H9 (cell line): ENCODE measurements at regions not wholly inside any gene's neighbourhood (a gene's known extent, or its start where the extent isn't known, plus 50 kb on each side); places are given as distances from the start of the nearest gene placed in this dataset.

Source experiments
- DNase-seq: peaks from one replicate; pipeline ENCODE4 v3.0.0-alpha.2; 2017
- H2AFZ ChIP-seq: one replicate; pipeline ENCODE4 v1.6.1; 2013; ENCODE audit warnings: mild to moderate bottlenecking, low read length, control low read depth, moderate library complexity
- H2AK5ac ChIP-seq: 2 replicates; pipeline ENCODE4 v1.6.1; 2013; ENCODE audit warnings: low read length, control low read depth, mixed read lengths; ENCODE audit not compliant: insufficient read length
- H2BK120ac ChIP-seq: one replicate; pipeline ENCODE4 v1.6.1; 2013; ENCODE audit warnings: low read depth, mild to moderate bottlenecking, low read length, control low read depth, inconsistent platforms; ENCODE audit not compliant: poor library complexity, severe bottlenecking
- H2BK12ac ChIP-seq: 2 replicates; pipeline ENCODE4 v1.6.1; 2013; ENCODE audit warnings: low read length, control low read depth, mixed read lengths, low read depth; ENCODE audit not compliant: insufficient read length
- H2BK15ac ChIP-seq: 2 replicates; pipeline ENCODE4 v1.6.1; 2013; ENCODE audit warnings: low read depth, low read length, control low read depth
- H2BK20ac ChIP-seq: one replicate; pipeline ENCODE4 v1.6.1; 2013; ENCODE audit warnings: low read depth, mild to moderate bottlenecking, low read length, control low read depth, inconsistent platforms; ENCODE audit not compliant: poor library complexity, severe bottlenecking
- H2BK5ac ChIP-seq: 2 replicates; pipeline ENCODE4 v1.6.1; 2013; ENCODE audit warnings: low read length, control low read depth, mixed read lengths; ENCODE audit not compliant: insufficient read length
- H3K14ac ChIP-seq: 2 replicates; pipeline ENCODE4 v1.6.1; 2013; ENCODE audit warnings: low read length, control low read depth; ENCODE audit not compliant: insufficient read depth
- H3K18ac ChIP-seq: 2 replicates; pipeline ENCODE4 v1.6.1; 2013; ENCODE audit warnings: low read depth, mild to moderate bottlenecking, mixed read lengths, low read length, control low read depth; ENCODE audit not compliant: insufficient read length
- H3K23ac ChIP-seq: 2 replicates; pipeline ENCODE4 v1.6.1; 2013; ENCODE audit warnings: low read length, control low read depth, mixed read lengths, low read depth; ENCODE audit not compliant: insufficient read length
- H3K23me2 ChIP-seq: 2 replicates; pipeline ENCODE4 v1.6.1; 2013; ENCODE audit warnings: low read depth, mild to moderate bottlenecking, mixed read lengths, low read length, control low read depth; ENCODE audit not compliant: insufficient read length, poor library complexity, severe bottlenecking
- H3K27ac ChIP-seq: 2 replicates; pipeline ENCODE4 v1.5.1; 2013; ENCODE audit warnings: low read length, control low read depth, mixed read lengths, low read depth; ENCODE audit not compliant: insufficient read length
- H3K27me3 ChIP-seq: 2 replicates; pipeline ENCODE4 v1.6.1; 2013; ENCODE audit warnings: low read length, control low read depth, inconsistent platforms; ENCODE audit not compliant: insufficient read depth
- H3K4ac ChIP-seq: 2 replicates; pipeline ENCODE4 v1.6.1; 2013; ENCODE audit warnings: low read depth, mild to moderate bottlenecking, control low read depth, inconsistent platforms, low read length, moderate library complexity
- H3K4me1 ChIP-seq: 2 replicates; pipeline ENCODE4 v1.6.1; 2013; ENCODE audit warnings: low read length, control low read depth, inconsistent platforms; ENCODE audit not compliant: insufficient read depth
- H3K4me2 ChIP-seq: 2 replicates; pipeline ENCODE4 v1.6.1; 2013; ENCODE audit warnings: low read length, control low read depth, mixed read lengths; ENCODE audit not compliant: insufficient read length, insufficient read depth
- H3K56ac ChIP-seq: 2 replicates; pipeline ENCODE4 v1.6.1; 2013; ENCODE audit warnings: low read depth, mild to moderate bottlenecking, mixed read lengths, low read length, control low read depth; ENCODE audit not compliant: insufficient read length
- H3K79me1 ChIP-seq: 2 replicates; pipeline ENCODE4 v1.6.1; 2013; ENCODE audit warnings: low read depth, mild to moderate bottlenecking, moderate library complexity, low read length, control low read depth, inconsistent platforms; ENCODE audit not compliant: insufficient read depth, poor library complexity, severe bottlenecking
- H3K79me2 ChIP-seq: 2 replicates; pipeline ENCODE4 v1.6.1; 2013; ENCODE audit warnings: low read length, control low read depth, inconsistent platforms; ENCODE audit not compliant: insufficient read depth
- H3K9ac ChIP-seq: 2 replicates; pipeline ENCODE4 v1.6.1; 2013; ENCODE audit warnings: low read length, control low read depth, mixed read lengths; ENCODE audit not compliant: insufficient read length; ENCODE audit errors: extremely low read depth
- H3K9me3 ChIP-seq: one replicate; pipeline ENCODE4 v1.6.1; 2013; ENCODE audit warnings: low read depth, low read length, inconsistent platforms; ENCODE audit not compliant: control insufficient read depth
- H3T11ph ChIP-seq: one replicate; pipeline ENCODE4 v1.6.1; 2013; ENCODE audit warnings: mild to moderate bottlenecking, low read length, control low read depth, inconsistent platforms
- H4K20me1 ChIP-seq: one replicate; pipeline ENCODE4 v1.6.1; 2013; ENCODE audit not compliant: control insufficient read depth, insufficient read length, insufficient read depth
- H4K5ac ChIP-seq: 2 replicates; pipeline ENCODE4 v1.6.1; 2013; ENCODE audit warnings: low read depth, mild to moderate bottlenecking, mixed read lengths, low read length, control low read depth; ENCODE audit not compliant: insufficient read length
- H4K8ac ChIP-seq: replicated peaks from 2 replicates; pipeline ENCODE4 v1.6.1; 2013; ENCODE audit warnings: low read length, control low read depth, mixed read lengths, low read depth; ENCODE audit not compliant: insufficient read length
- H4K91ac ChIP-seq: 2 replicates; pipeline ENCODE4 v1.6.1; 2013; ENCODE audit warnings: low read depth, mild to moderate bottlenecking, moderate library complexity, mixed read lengths, low read length, control low read depth; ENCODE audit not compliant: insufficient read length
- H3K27ac Mint-ChIP-seq, 3 experiments: 2 replicates in 2 of 3; 3 replicates in 1 of 3; pipeline ENCODE4 v1.8.0; 2020 to 2021; ENCODE audit warnings: mixed read lengths in 3 of 3, mild to moderate bottlenecking in 1 of 3, moderate library complexity in 1 of 3
- H3K27me3 Mint-ChIP-seq: 2 replicates; pipeline ENCODE4 v1.8.0; 2021; ENCODE audit warnings: low read depth, mild to moderate bottlenecking, moderate library complexity, mixed read lengths
- H3K36me3 Mint-ChIP-seq, 3 experiments: 2 replicates in 2 of 3; 3 replicates in 1 of 3; pipeline ENCODE4 v1.8.0; 2020 to 2021; ENCODE audit warnings: low read depth in 3 of 3, mixed read lengths in 3 of 3; ENCODE audit not compliant: insufficient read depth in 1 of 3
- H3K4me1 Mint-ChIP-seq, 2 experiments: 2 replicates each; pipeline ENCODE4 v1.8.0; 2020; ENCODE audit warnings: mixed read lengths in 2 of 2
- H3K4me3 Mint-ChIP-seq, 2 experiments: 2 replicates in 1 of 2; 3 replicates in 1 of 2; pipeline ENCODE4 v1.8.0; 2020 to 2021; ENCODE audit warnings: mild to moderate bottlenecking in 2 of 2, mixed read lengths in 2 of 2, moderate library complexity in 1 of 2
- H3K9me3 Mint-ChIP-seq, 2 experiments: 2 replicates in 1 of 2; 3 replicates in 1 of 2; pipeline ENCODE4 v1.8.0; 2020; ENCODE audit warnings: mild to moderate bottlenecking in 2 of 2, mixed read lengths in 2 of 2, moderate library complexity in 1 of 2
- CTCF ChIP-seq: fragments of 200-600 bp; sonication (generic); conservative IDR thresholded peaks from 3 replicates; pipeline ENCODE4 v1.8.0; 2021; ENCODE audit warnings: antibody characterized with exemption, mild to moderate bottlenecking
- WGBS: extraction: QIAGEN DNeasy Blood & Tissue Kit; methylation state at CpG from one replicate; pipeline ENCODE4 v1.1.7; 2013; ENCODE audit warnings: missing lambda C conversion rate, low lambda C conversion rate, mixed read lengths; ENCODE audit not compliant: insufficient read length; ENCODE audit errors: extremely low coverage; 5-methylcytosine and 5-hydroxymethylcytosine counted together

GRCh38 chr3:182438398-182438797 is 354.9 kb upstream of the ATP11B start:
- Histone ChIP-seq H4K91ac (no peak overlapping the region), H3K4me2 (no peak overlapping the region), H3K23ac (no peak overlapping the region), H4K20me1 (no peaks in the 10 kb centered on the region), H3K27me3 (no peaks in the 10 kb centered on the region), H2BK20ac (no peak overlapping the region), H4K8ac (no peak overlapping the region), H2BK15ac (no peak overlapping the region), H2AFZ (no peak overlapping the region), H3K79me2 (no peaks in the 10 kb centered on the region), H3K56ac (no peak overlapping the region), H3K79me1 (no peaks in the 10 kb centered on the region), H3K23me2 (no peaks in the 10 kb centered on the region), H3K4me1 (no peaks in the 10 kb centered on the region), H3K27ac (no peak overlapping the region), H2AK5ac (no peak overlapping the region), H3K9ac (no peak overlapping the region), H2BK12ac (no peak overlapping the region), H2BK5ac (no peak overlapping the region), H3T11ph (no peak overlapping the region), H4K5ac (no peak overlapping the region), H3K14ac (no peak overlapping the region), H3K18ac (no peak overlapping the region), H3K9me3 (no peaks in the 10 kb centered on the region), H2BK120ac (no peak overlapping the region), H3K4ac (no peak overlapping the region)
- no peak for DNase-seq
- no CpG with 5 or more reads among the region's 1 CpG for WGBS
- Mint-ChIP-seq H3K27ac (no peak overlapping the region), H3K4me1 (no peaks in the 10 kb centered on the region), H3K4me3 (no peak overlapping the region), H3K27me3 (no peaks in the 10 kb centered on the region), H3K9me3 (no peaks in the 10 kb centered on the region), H3K36me3 (no peaks in the 10 kb centered on the region)
- TF ChIP-seq CTCF, result no peak
